GM21786 (cell line): ENCODE measurements at regions not wholly inside any gene's neighbourhood (a gene's known extent, or its start where the extent isn't known, plus 50 kb on each side); places are given as distances from the start of the nearest gene placed in this dataset.

Experiments
- ATAC-seq: cut with Tn5 transposase; IDR thresholded peaks from one replicate; pipeline ENCODE4 v1.9.1; 2021; ENCODE audit not compliant: unreplicated experiment

GRCh38 chr17:12522336-12522735, 143.4 kb upstream of the MYOCD start:
- ATAC-seq, result no peak

GRCh38 chr17:12522743-12523183, 142.9 kb upstream of the MYOCD start:
- no peak for ATAC-seq

- ATAC-seq, result no peak
Observed at GRCh38 chr17:12523244-12523643, 142.4 kb upstream of the MYOCD start.

- no peak for ATAC-seq
Observed at GRCh38 chr17:12528036-12528435, 137.7 kb upstream of the MYOCD start.

- ATAC-seq, result no peak
Observed at GRCh38 chr17:12530161-12530560, 135.5 kb upstream of the MYOCD start.

- ATAC-seq, result no peak
Observed at GRCh38 chr17:12536021-12536420, 129.7 kb upstream of the MYOCD start.

GRCh38 chr17:12536472-12536871, 129.2 kb upstream of the MYOCD start:
- ATAC-seq, result no peak

- ATAC-seq, result no peak
Observed at GRCh38 chr17:12537436-12537835, 128.3 kb upstream of the MYOCD start.

GRCh38 chr17:12538003-12538402, 127.7 kb upstream of the MYOCD start:
- ATAC-seq, result no peak

- no peak for ATAC-seq
Observed at GRCh38 chr17:12545877-12546513, 119.7 kb upstream of the MYOCD start.

GRCh38 chr17:12546983-12547382, 118.7 kb upstream of the MYOCD start:
- ATAC-seq, result no peak

- ATAC-seq, result no peak
Observed at GRCh38 chr17:12547831-12548230, 117.9 kb upstream of the MYOCD start.

GRCh38 chr17:12548558-12548957, 117.1 kb upstream of the MYOCD start:
- no peak for ATAC-seq

- ATAC-seq, result no peak
Observed at GRCh38 chr17:12549499-12550041, 116.1 kb upstream of the MYOCD start.

- no peak for ATAC-seq
Observed at GRCh38 chr17:12553625-12554024, 112.1 kb upstream of the MYOCD start.

- ATAC-seq, result no peak
Observed at GRCh38 chr17:12554251-12554650, 111.4 kb upstream of the MYOCD start.

GRCh38 chr17:12566291-12566690, 99.4 kb upstream of the MYOCD start:
- no peak for ATAC-seq

GRCh38 chr17:12567077-12568053, 98.3 kb upstream of the MYOCD start:
- ATAC-seq, result no peak

- no peak for ATAC-seq
Observed at GRCh38 chr17:12568358-12569251, 97.1 kb upstream of the MYOCD start.

GRCh38 chr17:12571606-12572005, 94.1 kb upstream of the MYOCD start:
- ATAC-seq, result no peak

GRCh38 chr17:12574525-12574924, 91.2 kb upstream of the MYOCD start:
- ATAC-seq, result no peak
